GM21423 (cell line): ENCODE measurements at regions not wholly inside any gene's neighbourhood (a gene's known extent, or its start where the extent isn't known, plus 50 kb on each side); places are given as distances from the start of the nearest gene placed in this dataset.

ENCODE experiments used
- ATAC-seq: cut with Tn5 transposase; IDR thresholded peaks from one replicate; pipeline ENCODE4 v1.9.1; 2021; ENCODE audit warnings: mild to moderate bottlenecking, moderate library complexity; ENCODE audit not compliant: unreplicated experiment

GRCh38 chr18:78895207-78896001 lies 84.2 kb upstream of the SALL3 start:
- ATAC-seq, result no peak

- no peak for ATAC-seq
Observed at GRCh38 chr18:78896111-78896905, 83.3 kb upstream of the SALL3 start.

GRCh38 chr18:78898066-78898465 lies 81.6 kb upstream of the SALL3 start:
- ATAC-seq, result no peak

DNA sequence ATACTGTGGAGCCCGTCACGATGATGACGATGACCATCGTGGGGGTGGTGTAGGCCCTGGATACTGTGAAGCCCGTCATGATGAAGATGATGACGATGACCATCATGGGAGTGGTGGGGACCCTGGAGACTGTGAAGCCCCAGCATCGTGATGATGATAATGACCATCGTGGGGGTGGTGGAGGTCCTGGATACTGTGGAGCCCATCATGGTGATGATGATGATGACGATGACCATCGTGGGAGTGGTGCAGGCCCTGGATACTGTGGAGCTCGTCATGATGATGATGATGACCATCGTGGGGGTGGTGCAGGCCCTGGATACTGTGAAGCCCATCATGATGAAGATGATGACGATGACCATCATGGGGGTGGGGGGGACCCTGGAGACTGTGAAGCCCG lies 81.0 kb upstream of the SALL3 start:
- ATAC-seq, result no peak

- ATAC-seq, result no peak
Observed at GRCh38 chr18:78899241-78899640, 80.4 kb upstream of the SALL3 start.

DNA sequence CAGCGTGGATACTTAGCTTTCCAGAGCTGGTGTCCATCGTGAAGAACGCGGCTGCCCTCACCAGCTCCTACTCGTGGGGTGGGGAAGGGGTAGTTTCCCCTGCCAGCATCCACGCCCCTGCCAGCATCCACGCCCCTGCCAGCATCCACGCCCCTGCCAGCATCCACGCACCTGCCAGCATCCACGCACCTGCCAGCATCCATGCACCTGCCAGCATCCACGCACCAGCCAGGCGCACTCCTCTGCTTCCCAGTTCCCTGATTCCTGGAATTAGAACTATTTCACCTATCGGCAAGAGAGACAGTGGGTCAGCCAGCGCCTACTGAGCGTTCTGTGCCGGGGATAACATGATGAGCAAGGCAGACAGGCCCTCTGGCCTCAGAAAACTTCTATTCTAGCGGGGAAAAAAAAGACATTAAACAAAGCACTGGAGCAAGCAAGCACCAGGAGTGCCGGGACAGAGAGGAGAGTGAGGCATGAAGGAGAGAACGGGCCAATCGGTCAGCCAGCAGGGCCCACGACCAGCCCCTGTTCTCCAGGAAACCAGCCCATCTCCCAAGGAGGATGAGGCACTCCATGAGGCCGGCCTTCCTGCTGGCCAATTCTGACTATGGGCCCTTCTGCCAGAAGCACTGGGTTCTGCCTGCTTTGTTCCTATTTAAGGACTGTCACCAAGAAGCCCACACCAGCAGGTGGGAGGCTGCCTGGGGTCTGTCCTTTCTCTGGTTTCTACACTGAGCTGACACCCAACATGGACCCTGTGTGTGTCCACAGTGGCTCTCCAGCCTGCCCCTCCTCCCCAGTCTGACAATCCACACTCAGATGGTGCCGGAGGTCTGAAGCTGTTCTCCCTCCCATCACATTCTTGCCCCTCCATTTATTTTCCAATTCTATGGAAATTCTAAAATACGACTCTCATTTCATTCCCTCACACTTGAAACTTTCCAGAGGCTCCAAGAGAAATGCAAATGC lies 78.4 kb upstream of the SALL3 start:
- no peak for ATAC-seq

GRCh38 chr18:78901923-78902794 lies 77.5 kb upstream of the SALL3 start:
- ATAC-seq, result no peak

- ATAC-seq, result no peak
Observed at GRCh38 chr18:78902795-78903435, 76.7 kb upstream of the SALL3 start.

- no peak for ATAC-seq
Observed at GRCh38 chr18:78903436-78904178, 76.0 kb upstream of the SALL3 start.

GRCh38 chr18:78904179-78904531 lies 75.5 kb upstream of the SALL3 start:
- no peak for ATAC-seq

DNA sequence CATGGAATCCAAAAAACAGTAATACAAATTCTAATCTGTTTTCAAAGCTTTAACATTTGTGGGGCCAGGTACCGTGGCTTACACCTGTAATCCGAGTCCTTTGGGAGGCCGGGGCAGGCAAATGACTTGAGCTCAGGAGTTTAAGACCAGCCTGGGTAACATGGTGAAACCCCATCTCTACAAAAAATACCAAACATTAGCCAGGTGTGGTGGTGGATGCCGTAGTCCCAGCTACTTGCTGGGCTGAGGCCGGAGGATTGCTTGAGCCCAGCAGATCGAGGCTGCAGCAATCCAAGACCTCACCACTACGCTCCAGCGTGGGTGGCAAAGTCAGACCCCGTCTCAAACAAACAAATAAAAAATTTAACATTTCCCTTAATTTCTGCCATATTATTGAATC lies 74.3 kb upstream of the SALL3 start:
- no peak for ATAC-seq

DNA sequence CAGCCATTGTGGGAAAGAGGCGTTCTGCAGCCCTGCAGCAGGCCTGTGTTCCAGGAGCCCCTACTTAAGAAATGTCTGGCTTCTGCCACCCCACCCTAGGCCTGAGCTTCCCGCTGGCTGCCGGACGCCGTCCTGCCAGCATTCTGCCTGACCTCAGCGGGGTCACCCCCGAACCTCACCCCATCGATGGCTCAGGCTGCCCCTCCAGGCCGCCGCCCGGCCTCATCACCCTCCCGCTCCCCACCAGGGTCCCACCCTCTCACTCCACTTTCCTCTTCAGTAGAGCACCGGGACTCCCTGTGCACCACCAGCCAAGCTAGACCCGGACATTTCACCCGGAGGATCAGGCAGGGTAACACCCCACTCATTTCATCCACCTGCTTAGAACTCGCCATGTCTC lies 73.6 kb upstream of the SALL3 start:
- no peak for ATAC-seq

GRCh38 chr18:78908462-78909260 lies 71.0 kb upstream of the SALL3 start:
- ATAC-seq, result no peak

DNA sequence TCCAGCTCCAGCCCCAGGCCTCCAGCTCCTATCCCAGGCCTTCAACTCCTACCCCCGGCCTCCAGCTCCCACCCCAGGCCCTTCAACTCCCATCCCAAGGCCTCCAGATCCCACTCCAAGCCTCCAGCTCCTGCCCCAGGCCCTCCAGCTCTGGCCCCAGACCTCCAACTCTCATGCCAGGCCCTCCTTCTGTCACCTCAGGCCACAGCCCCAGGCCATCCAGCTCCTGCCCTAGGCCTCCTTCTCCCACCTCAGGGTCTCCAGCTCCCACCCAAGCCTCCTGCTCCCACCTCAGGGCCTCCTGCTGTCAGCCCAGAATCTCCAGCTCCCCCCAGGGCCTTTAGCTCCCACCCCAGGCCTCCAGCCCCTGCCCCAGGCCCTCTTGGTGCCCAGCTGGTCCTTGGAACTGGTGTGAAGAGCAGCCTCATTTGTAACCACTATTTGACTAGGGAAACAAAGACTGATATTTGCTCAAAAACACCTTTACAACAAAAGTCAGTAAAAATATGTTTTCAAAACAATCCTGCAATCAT lies 67.8 kb upstream of the SALL3 start:
- no peak for ATAC-seq

GRCh38 chr18:78912336-78912735 lies 67.3 kb upstream of the SALL3 start:
- no peak for ATAC-seq

DNA sequence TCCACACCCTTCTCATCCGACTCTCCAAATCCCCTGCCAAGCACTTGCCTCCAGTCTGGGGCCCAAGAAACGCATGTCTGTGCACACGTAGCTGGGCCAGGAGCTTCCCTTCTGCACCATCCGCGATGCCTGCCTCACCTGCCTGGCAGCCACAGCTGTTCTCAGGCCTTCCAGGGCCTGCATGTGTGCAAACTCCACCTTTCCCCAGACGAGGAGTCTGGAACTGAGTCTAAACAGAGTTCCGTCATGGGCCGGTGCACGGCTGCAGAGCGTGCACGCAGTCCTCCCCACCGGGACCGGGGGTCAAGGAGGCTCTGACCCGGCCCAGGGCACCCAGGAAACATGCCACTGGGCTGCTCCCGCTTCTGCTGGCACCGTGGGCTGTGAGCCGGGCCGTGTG lies 66.8 kb upstream of the SALL3 start:
- ATAC-seq, result no peak

DNA sequence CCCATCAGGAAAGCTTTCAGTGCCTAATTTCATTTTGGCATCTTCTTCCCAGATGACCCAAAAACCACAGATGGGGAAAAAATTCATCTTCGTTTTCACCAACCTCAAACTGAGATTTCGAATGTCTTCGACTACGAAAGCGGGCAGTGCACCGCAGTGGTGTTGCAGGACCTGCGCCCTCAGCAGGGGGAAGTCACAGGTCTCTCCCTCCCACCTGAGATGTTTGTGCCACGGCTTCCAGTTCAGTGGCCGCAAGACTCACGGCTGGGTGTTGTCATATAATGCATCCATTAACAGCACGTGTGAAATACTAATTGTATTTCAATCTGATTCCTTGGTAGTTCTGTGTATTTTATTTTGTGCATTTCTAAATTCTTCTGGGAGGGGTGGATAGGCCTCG lies 66.2 kb upstream of the SALL3 start:
- ATAC-seq, result no peak

DNA sequence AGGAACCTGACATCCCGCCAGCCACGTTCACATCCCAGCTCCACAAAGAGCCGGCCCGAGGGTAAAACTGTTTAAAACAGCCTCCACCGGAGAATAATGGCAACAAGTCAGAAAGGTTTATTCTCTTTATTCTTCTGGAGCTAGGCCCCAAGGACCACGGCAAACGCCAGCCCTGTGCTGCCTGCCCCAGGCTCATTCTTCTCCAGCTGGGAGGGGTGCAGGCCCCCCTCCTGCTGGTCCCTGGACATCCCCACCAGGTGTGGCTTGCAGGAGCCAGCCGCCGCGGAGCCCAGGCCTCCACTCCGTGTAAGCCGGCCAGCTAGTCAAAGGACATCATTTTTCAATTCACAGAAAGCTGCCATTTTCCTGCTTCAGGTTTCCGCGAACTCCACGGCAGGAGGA lies 65.8 kb upstream of the SALL3 start:
- ATAC-seq, result no peak
